GM12892 (cell line): ENCODE measurements at regions not wholly inside any gene's neighbourhood (a gene's known extent, or its start where the extent isn't known, plus 50 kb on each side); places are given as distances from the start of the nearest gene placed in this dataset.

Source experiments
- POLR2A ChIP-seq: IDR thresholded peaks from 2 replicates; pipeline ENCODE4 v1.6.1; 2011; ENCODE audit warnings: low read depth, low read length, control low read depth
- POLR2AphosphoS5 ChIP-seq: IDR thresholded peaks from 2 replicates; pipeline ENCODE4 v1.6.1; 2011; ENCODE audit warnings: low read depth, low read length, control low read depth
- TAF1 ChIP-seq: IDR thresholded peaks from 2 replicates; pipeline ENCODE4 v1.6.1; 2011; ENCODE audit warnings: low read depth, mild to moderate bottlenecking, control low read depth, low read length, borderline replicate concordance

DNA sequence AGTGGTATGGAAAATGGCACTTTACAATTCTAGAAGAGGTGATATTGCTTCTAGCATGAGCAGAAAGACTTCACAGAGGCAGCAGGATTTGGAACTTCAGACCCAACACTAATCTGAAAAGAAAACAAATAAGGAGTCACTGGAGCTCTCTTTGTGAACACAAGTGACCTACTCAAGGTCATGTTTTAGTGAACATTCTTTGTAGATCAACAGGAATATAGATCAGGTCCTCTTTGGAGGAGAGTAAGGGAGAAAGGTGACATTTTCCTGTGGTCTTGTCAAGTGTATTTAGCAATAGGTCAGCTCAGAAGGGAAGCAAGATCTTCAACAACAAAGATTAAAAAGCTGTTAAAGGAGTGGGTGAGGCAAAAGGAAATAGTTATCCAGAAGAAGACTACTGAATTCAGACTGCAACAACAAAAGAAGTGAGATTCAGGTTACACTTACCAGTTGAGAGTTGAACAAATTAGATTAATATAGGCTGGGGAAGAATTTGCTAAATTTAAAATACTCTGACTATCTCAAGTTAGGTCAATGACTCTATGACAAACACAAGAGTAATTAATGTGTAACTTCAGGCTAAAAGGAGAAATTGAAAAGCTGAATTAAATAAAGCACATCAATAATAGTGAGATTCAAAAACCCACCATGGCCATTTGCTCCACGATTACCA, 528.2 kb downstream of the RPS29 start:
- TF ChIP-seq POLR2AphosphoS5 (no peak), POLR2A (no peak), TAF1 (no peak)
